IPS DF 4.7 (cell line): ENCODE measurements at regions not wholly inside any gene's neighbourhood (a gene's known extent, or its start where the extent isn't known, plus 50 kb on each side); places are given as distances from the start of the nearest gene placed in this dataset.

Experiments used
- DNase-seq: peaks from one replicate; pipeline ENCODE4 v3.0.0-alpha.2; 2013; ENCODE audit warnings: low spot score; ENCODE audit errors: extremely low read depth

DNA sequence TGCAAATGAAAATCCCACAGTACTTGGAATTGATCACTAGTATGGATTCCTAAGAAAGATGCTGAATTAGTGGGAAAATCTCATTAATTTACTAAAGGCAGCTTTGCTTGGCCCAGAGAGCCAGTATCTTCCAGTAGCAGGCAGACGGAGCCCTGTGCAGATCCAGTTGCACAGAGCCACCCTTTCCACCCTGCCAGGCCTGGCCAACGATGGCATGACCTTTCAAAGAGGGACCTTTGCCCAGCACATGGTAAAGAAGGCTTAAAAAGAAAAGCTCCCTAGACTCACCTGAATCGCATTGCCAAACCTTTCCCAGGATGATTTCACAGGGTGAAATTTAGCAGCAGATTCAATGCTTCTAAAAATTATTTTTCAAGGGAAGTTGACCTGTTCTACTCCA is 170.5 kb upstream of the CAMK1G start:
- DNase-seq: no peak

DNA sequence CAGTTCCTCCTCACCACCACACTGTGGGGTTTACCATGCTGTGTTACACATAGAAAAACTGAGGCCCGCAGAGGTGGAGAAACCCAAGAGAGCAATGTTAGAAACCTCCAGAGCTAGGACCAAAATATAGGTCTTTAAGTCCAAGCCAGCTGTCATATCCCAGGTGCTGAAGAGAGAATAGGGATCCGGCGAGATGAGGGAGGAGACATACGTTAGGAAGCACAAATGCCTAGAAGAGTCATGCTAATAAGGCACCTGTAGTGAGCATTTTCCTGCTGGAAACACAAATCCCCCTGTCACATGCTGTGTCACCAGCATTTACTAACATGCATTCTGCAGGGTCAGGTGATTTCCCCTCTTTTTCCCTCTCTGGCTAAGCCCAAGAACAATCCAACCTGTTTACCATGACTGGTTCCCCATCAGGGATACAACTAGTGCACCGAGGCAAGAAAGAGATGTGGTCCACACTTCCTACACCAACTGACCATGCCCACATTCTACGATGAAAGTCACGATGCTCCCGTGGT is 168.6 kb upstream of the CAMK1G start:
- DNase-seq: no peak

DNA sequence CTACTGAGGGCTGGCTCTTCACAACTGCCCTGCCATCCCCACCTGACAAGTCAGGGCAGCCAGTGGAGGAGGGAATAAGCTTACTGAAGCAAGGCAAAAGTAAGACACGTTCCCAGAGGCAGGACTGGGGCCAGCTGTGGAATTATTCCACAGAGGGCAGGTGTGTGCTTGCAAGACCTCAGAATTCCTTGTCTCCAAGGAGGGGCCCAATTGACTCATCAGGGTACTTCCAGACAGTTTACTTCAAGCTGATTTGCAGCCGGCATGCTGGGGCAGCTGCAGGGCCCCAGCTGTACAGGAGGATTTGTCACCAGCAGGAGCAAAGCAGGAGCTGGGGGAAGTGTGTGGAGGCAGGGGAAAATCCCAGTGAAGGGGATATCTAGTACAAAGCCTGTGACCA is 167.5 kb upstream of the CAMK1G start:
- no peak for DNase-seq

DNA sequence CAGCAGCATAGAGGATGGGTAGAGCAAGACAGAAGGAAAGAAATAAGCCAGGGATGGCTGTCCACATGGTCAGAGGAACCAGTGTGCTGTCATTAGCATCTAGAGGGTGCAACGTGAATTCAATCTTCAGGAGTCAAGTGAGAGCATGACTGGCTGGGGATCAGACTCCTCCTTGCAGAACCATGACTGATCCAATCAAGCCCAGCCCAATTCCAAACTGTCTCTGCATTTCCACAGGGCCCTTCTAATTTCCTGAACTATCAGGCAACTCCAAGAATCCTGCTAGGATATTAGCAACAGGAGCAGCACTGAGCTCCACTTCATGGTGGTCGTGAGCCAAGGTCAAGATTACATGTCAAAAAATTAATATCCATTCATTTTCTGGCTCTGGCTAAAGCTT is 166.8 kb upstream of the CAMK1G start:
- DNase-seq: no peak

DNA sequence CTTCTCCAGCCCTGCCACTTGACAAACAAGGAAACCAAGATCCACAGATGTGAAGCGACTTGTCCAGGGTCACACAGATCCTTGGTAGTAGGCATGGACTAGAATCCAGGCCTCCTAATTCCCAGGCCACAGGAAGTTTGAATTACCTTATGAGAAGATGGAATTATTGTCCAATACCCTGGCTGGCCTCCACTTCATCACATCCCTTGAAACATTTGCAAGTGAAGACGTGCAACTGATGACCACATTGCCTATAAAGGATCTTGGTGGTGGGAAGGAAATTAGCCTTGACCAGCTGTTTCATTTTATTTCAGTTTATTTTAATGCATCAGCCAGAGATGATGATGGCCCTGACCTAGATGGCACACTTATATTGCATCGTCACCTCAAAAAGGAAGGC is 165.8 kb upstream of the CAMK1G start:
- DNase-seq: no peak

- DNase-seq: no peak
Observed at GRCh38 chr1:209420276-209420675, 163.2 kb upstream of the CAMK1G start.

DNA sequence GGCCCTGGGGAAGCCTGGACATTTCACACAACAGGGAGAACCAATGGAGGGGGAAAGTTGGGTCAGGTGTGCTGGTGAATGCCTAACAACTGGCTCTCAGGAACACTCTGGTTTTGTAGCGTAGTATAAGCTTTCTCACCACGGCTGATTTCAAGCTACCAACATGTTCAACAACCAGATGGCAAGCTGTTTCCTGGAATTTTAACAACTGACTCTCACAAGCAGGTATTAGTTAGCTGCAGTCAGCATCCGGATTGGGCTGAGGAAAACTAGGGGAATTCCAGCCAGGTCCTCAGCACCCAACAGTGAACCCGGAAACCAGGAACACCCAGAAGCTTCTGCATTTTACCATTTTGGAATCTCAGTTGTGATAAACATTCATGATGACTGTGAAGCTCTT is 162.3 kb upstream of the CAMK1G start:
- no peak for DNase-seq

- DNase-seq: no peak
Observed at GRCh38 chr1:209421978-209422680, 161.4 kb upstream of the CAMK1G start.

DNA sequence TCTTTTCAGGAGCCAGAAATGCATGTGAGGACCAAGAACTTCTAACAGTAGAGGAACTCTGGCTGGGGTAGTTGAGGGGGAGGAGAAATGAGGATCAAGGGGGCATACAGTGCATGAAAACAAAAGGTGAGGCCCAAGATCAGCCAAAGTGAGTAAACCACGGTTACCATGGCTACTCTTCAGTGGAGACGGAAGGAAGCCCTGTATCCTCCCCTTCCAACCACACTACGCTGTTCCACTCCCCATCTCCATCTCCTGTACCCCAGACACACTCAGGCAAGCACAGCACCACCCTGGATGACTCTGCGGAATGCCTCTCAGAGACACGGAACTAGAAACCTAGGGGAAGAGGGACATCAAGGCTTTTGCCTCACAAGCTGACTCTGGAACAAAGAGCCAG is 157.6 kb upstream of the CAMK1G start:
- DNase-seq: no peak

- DNase-seq: no peak
Observed at GRCh38 chr1:209427277-209427676, 156.2 kb upstream of the CAMK1G start.

GRCh38 chr1:209427811-209428210 is 155.7 kb upstream of the CAMK1G start:
- no peak for DNase-seq

GRCh38 chr1:209428241-209428921 is 155.1 kb upstream of the CAMK1G start:
- no peak for DNase-seq

GRCh38 chr1:209429611-209430010 is 153.9 kb upstream of the CAMK1G start:
- DNase-seq: no peak

- DNase-seq: no peak
Observed at GRCh38 chr1:209430107-209430506, 153.4 kb upstream of the CAMK1G start.

DNA sequence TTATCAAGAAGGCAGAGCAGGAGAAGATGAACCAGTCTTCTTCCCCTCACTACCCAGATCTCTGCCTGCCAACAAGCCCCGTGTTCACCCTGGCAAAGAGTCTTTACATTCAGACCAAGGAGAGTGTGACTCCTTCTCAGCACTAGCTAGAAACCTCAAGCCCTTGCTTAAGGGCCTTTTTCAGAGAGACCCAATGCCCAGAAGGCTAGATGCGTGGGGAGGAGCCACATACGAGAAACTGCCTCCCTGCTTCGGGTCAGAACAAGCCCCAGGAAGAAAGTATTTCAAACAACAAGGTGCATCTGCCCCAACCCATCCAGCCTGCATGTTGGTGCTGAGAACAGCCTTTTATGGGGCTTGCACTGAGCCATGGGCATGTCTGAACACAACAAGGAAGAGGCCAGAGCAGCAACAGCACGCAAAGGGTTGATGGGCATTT is 152.7 kb upstream of the CAMK1G start:
- DNase-seq: no peak

GRCh38 chr1:209431402-209431801 is 152.1 kb upstream of the CAMK1G start:
- no peak for DNase-seq

GRCh38 chr1:209431813-209432442 is 151.6 kb upstream of the CAMK1G start:
- no peak for DNase-seq

GRCh38 chr1:209432443-209432825 is 151.1 kb upstream of the CAMK1G start:
- no peak for DNase-seq

GRCh38 chr1:209433649-209434031 is 149.9 kb upstream of the CAMK1G start:
- no peak for DNase-seq

DNA sequence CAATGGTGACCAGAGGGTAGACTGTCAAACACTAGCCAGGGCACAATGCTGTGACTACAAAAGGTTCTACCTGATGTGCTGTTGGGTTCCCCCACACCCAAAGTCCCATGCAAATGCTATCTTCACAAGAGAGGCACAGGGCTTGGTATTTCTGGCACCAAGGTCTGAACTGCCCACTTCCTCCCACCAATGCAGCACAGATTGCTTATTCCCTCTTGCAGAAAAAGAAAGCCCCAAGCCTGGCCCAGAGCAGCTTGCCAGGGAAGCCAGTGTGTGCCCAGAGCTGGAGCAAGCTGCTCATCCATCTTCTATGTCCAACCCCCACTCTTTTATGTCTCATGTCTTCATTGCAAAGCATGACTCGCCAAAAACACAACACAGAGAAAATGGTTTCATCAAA is 149.4 kb upstream of the CAMK1G start:
- no peak for DNase-seq

GRCh38 chr1:209434631-209435217 is 148.8 kb upstream of the CAMK1G start:
- no peak for DNase-seq
